Loucy (cell line): ENCODE measurements at regions not wholly inside any gene's neighbourhood (a gene's known extent, or its start where the extent isn't known, plus 50 kb on each side); places are given as distances from the start of the nearest gene placed in this dataset.

Experiments used
- CTCF ChIP-seq: fragments of 200-600 bp; sonication (generic); conservative IDR thresholded peaks from 2 replicates; pipeline ENCODE4 v1.5.1; 2014; ENCODE audit warnings: mild to moderate bottlenecking, antibody characterized with exemption, low read length
- EZH2phosphoT487 ChIP-seq: fragments of 200-600 bp; IDR thresholded peaks from 2 replicates; pipeline ENCODE4 v1.6.1; 2018; ENCODE audit warnings: antibody characterized with exemption, mild to moderate bottlenecking, moderate library complexity, borderline replicate concordance

- TF ChIP-seq CTCF (no peak), EZH2phosphoT487 (no peak)
Observed at GRCh38 chr2:166671801-166672200, 177.8 kb upstream of the SCN7A start.
